Neural cell (in vitro differentiated cells): ENCODE measurements at regions not wholly inside any gene's neighbourhood (a gene's known extent, or its start where the extent isn't known, plus 50 kb on each side); places are given as distances from the start of the nearest gene placed in this dataset.

Source experiments
- H2AFZ ChIP-seq: fragments of 200-600, 300-800 bp; sonication (generic), shearing (Covaris generic); 2 replicates; pipeline ENCODE4 v1.6.0; 2014; ENCODE audit warnings: low read depth, mild to moderate bottlenecking, antibody characterized with exemption, low read length, moderate library complexity
- H3F3A ChIP-seq: fragments of 200-600 bp; shearing (Covaris generic); 2 replicates; pipeline ENCODE4 v1.6.1; 2016; ENCODE audit warnings: mild to moderate bottlenecking, moderate library complexity, mixed read lengths, antibody characterized with exemption, low read length; ENCODE audit not compliant: insufficient read depth, poor library complexity, severe bottlenecking
- H3K27ac ChIP-seq: fragments of 200-600, 300-800 bp; sonication (generic), shearing (Covaris generic); 2 replicates; pipeline ENCODE4 v1.5.1; 2014; ENCODE audit warnings: mild to moderate bottlenecking, low read length, moderate library complexity
- H3K27me3 ChIP-seq: fragments of 300-800, 200-600 bp; sonication (generic), shearing (Covaris generic); 2 replicates; pipeline ENCODE4 v1.6.0; 2014; ENCODE audit warnings: mild to moderate bottlenecking, low read depth, low read length, moderate library complexity; ENCODE audit not compliant: insufficient read depth
- H3K36me3 ChIP-seq: fragments of 300-800, 200-600 bp; sonication (generic), shearing (Covaris generic); 2 replicates; pipeline ENCODE4 v1.5.1; 2014; ENCODE audit warnings: mild to moderate bottlenecking, antibody characterized with exemption, low read length, moderate library complexity; ENCODE audit not compliant: insufficient read depth
- H3K4me2 ChIP-seq: fragments of 300-800, 200-600 bp; sonication (generic), shearing (Covaris generic); 2 replicates; pipeline ENCODE4 v1.6.0; 2014; ENCODE audit warnings: mild to moderate bottlenecking, low read length
- H3K4me3 ChIP-seq: fragments of 300-800, 200-600 bp; sonication (generic), shearing (Covaris generic); 2 replicates; pipeline ENCODE4 v1.5.1; 2014; ENCODE audit warnings: mild to moderate bottlenecking, low read length, moderate library complexity
- H3K79me2 ChIP-seq: fragments of 200-600 bp; shearing (Covaris generic); replicated peaks from 2 replicates; pipeline ENCODE4 v1.6.0; 2014; ENCODE audit warnings: mild to moderate bottlenecking, low read length, moderate library complexity; ENCODE audit not compliant: insufficient read depth
- H3K9ac ChIP-seq: fragments of 300-800, 200-600 bp; sonication (generic), shearing (Covaris generic); 2 replicates; pipeline ENCODE4 v1.6.1; 2016; ENCODE audit warnings: mild to moderate bottlenecking, low read length, mixed read lengths
- H3K9me2 ChIP-seq: fragments of 200-600 bp; shearing (Covaris generic); 2 replicates; pipeline ENCODE4 v1.6.1; 2016; ENCODE audit warnings: mild to moderate bottlenecking, low read length, mixed read lengths; ENCODE audit not compliant: insufficient read depth
- H3K9me3 ChIP-seq: fragments of 200-600, 300-800 bp; sonication (generic), shearing (Covaris generic); 2 replicates; pipeline ENCODE4 v1.6.1; 2016; ENCODE audit warnings: mild to moderate bottlenecking, mixed run types, low read length, moderate library complexity, mixed read lengths
- H4K20me1 ChIP-seq: fragments of 200-600 bp; shearing (Covaris generic); 2 replicates; pipeline ENCODE4 v1.6.1; 2016; ENCODE audit warnings: mild to moderate bottlenecking, mixed run types; ENCODE audit not compliant: insufficient read depth
- EP300 ChIP-seq: fragments of 450-650 bp; conservative IDR thresholded peaks from 2 replicates; pipeline ENCODE4 v1.6.1; 2014; ENCODE audit warnings: antibody characterized with exemption, mild to moderate bottlenecking, moderate library complexity; ENCODE audit not compliant: poor library complexity, severe bottlenecking
- EZH2 ChIP-seq: fragments of 200-600, 300-800 bp; shearing (Covaris generic), sonication (generic); IDR thresholded peaks from 2 replicates; pipeline ENCODE4 v1.6.1; 2014; ENCODE audit warnings: antibody characterized with exemption, low read length, borderline replicate concordance, mild to moderate bottlenecking; ENCODE audit not compliant: insufficient read depth, poor library complexity, severe bottlenecking
- MXI1 ChIP-seq: fragments of 450-650 bp; conservative IDR thresholded peaks from 2 replicates; pipeline ENCODE4 v1.6.1; 2014; ENCODE audit warnings: antibody characterized with exemption, mild to moderate bottlenecking; ENCODE audit not compliant: poor library complexity, severe bottlenecking
- POLR2AphosphoS5 ChIP-seq: IDR thresholded peaks from 2 replicates; pipeline ENCODE4 v1.6.1; 2012
- RAD21 ChIP-seq: fragments of 450-650 bp; conservative IDR thresholded peaks from 2 replicates; pipeline ENCODE4 v1.6.1; 2014; ENCODE audit warnings: antibody characterized with exemption, mild to moderate bottlenecking, moderate library complexity
- REST ChIP-seq: IDR thresholded peaks from 2 replicates; pipeline ENCODE4 v1.6.1; 2012; ENCODE audit warnings: borderline replicate concordance
- SMC3 ChIP-seq: fragments of 450-650 bp; conservative IDR thresholded peaks from 2 replicates; pipeline ENCODE4 v1.6.1; 2014; ENCODE audit warnings: antibody characterized with exemption, mild to moderate bottlenecking, moderate library complexity; ENCODE audit not compliant: poor library complexity
- TAF1 ChIP-seq: IDR thresholded peaks from 2 replicates; pipeline ENCODE4 v1.6.1; 2012; ENCODE audit warnings: low read depth
- TF ChIP-seq, protein P1 (sequence below): fragments of 450-650 bp; IDR thresholded peaks from 2 replicates; pipeline ENCODE4 v1.5.1; 2014; ENCODE audit warnings: antibody characterized with exemption, mild to moderate bottlenecking, moderate library complexity; ENCODE audit not compliant: poor library complexity, severe bottlenecking

- H3K4me2 ChIP-seq: no peak overlapping the region
These were observed 246.1 kb downstream of the SI start for GRCh38 chr3:164832216-164832615.

GRCh38 chr3:164818318-164818717, 260.0 kb downstream of the SI start:
- TF ChIP-seq, protein P1, sequence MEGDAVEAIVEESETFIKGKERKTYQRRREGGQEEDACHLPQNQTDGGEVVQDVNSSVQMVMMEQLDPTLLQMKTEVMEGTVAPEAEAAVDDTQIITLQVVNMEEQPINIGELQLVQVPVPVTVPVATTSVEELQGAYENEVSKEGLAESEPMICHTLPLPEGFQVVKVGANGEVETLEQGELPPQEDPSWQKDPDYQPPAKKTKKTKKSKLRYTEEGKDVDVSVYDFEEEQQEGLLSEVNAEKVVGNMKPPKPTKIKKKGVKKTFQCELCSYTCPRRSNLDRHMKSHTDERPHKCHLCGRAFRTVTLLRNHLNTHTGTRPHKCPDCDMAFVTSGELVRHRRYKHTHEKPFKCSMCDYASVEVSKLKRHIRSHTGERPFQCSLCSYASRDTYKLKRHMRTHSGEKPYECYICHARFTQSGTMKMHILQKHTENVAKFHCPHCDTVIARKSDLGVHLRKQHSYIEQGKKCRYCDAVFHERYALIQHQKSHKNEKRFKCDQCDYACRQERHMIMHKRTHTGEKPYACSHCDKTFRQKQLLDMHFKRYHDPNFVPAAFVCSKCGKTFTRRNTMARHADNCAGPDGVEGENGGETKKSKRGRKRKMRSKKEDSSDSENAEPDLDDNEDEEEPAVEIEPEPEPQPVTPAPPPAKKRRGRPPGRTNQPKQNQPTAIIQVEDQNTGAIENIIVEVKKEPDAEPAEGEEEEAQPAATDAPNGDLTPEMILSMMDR: no peak
- TF ChIP-seq REST (no peak), RAD21 (no peak), TAF1 (no peak), POLR2AphosphoS5 (no peak), EZH2 (no peak), EP300 (no peak), SMC3 (no peak)
- Histone ChIP-seq H3K4me2 (no peak overlapping the region), H3K36me3 (no peaks in the 10 kb centered on the region), H3K9ac (no peak overlapping the region), H3K27me3 (no peaks in the 10 kb centered on the region), H3K4me3 (no peak overlapping the region), H4K20me1 (no peaks in the 10 kb centered on the region), H2AFZ (no peak overlapping the region), H3F3A (no peaks in the 10 kb centered on the region), H3K9me3 (no peaks in the 10 kb centered on the region), H3K79me2 (no peaks in the 10 kb centered on the region), H3K9me2 (no peaks in the 10 kb centered on the region), H3K27ac (no peak overlapping the region)

More at GRCh38 chr3:164832216-164832615, 246.1 kb downstream of the SI start:
- Histone ChIP-seq H3K27me3 (no peaks in the 10 kb centered on the region), H2AFZ (no peak overlapping the region), H3F3A (no peaks in the 10 kb centered on the region), H3K9ac (no peak overlapping the region), H3K9me3 (no peaks in the 10 kb centered on the region), H3K36me3 (no peaks in the 10 kb centered on the region), H3K9me2 (no peaks in the 10 kb centered on the region), H3K79me2 (no peaks in the 10 kb centered on the region), H4K20me1 (no peaks in the 10 kb centered on the region), H3K4me3 (no peak overlapping the region), H3K27ac (no peak overlapping the region)
- TF ChIP-seq RAD21 (no peak), TAF1 (no peak), MXI1 (no peak), EZH2 (no peak), POLR2AphosphoS5 (no peak), SMC3 (no peak), EP300 (no peak), REST (no peak)
- TF ChIP-seq, protein P1: no peak
